A549 (cell line): ENCODE measurements at regions not wholly inside any gene's neighbourhood (a gene's known extent, or its start where the extent isn't known, plus 50 kb on each side); places are given as distances from the start of the nearest gene placed in this dataset.

Experiments
- BHLHE40 ChIP-seq: IDR thresholded peaks from 2 replicates; pipeline ENCODE4 v1.6.1; 2012; ENCODE audit warnings: low read depth, low read length, inconsistent platforms
- CHD4 ChIP-seq: fragments of 200-600 bp; sonication (generic); IDR thresholded peaks from 2 replicates; pipeline ENCODE4 v1.6.1; 2016; ENCODE audit warnings: antibody characterized with exemption, mild to moderate bottlenecking, borderline replicate concordance
- EP300 ChIP-seq, 2 experiments: fragments of >200 bp; sonication (Bioruptor Twin); formaldehyde crosslinking; IDR thresholded peaks; 2 replicates in 1 of 2; 3 replicates in 1 of 2; pipeline ENCODE4 v1.6.1; 2016 to 2017
- FOSL2 ChIP-seq, 2 experiments: fragments of 450-650 bp in 1 of 2; fragments of >200 bp in 1 of 2; sonication (Bioruptor Twin) in 1 of 2; formaldehyde crosslinking; IDR thresholded peaks; 2 replicates each; pipeline versions ENCODE4 v1.5.0 to v1.6.1; 2016 to 2020; ENCODE audit warnings: mild to moderate bottlenecking in 1 of 2, moderate library complexity in 1 of 2
- JUNB ChIP-seq: fragments of >200 bp; sonication (Bioruptor Twin); formaldehyde crosslinking; IDR thresholded peaks from 2 replicates; pipeline ENCODE4 v1.6.1; 2016
- NR3C1 ChIP-seq: fragments of >200 bp; sonication (Bioruptor Twin); formaldehyde crosslinking; IDR thresholded peaks from 3 replicates; pipeline ENCODE4 v1.6.1; 2017
- POLR2A ChIP-seq: IDR thresholded peaks from 2 replicates; pipeline ENCODE4 v1.6.1; 2012; ENCODE audit warnings: mild to moderate bottlenecking, low read length
- RCOR1 ChIP-seq: fragments of 150-350 bp; IDR thresholded peaks from 2 replicates; pipeline ENCODE4 v1.6.1; 2014; ENCODE audit warnings: antibody characterized with exemption, low read length, low read depth
- RFX5 ChIP-seq: fragments of 450-650 bp; IDR thresholded peaks from 2 replicates; pipeline ENCODE4 v1.7.1; 2014; ENCODE audit warnings: antibody characterized with exemption, mild to moderate bottlenecking, moderate library complexity
- RNF2 ChIP-seq: fragments of 200-600 bp; sonication (generic); IDR thresholded peaks from 2 replicates; pipeline ENCODE4 v1.6.1; 2016; ENCODE audit warnings: low read depth, mild to moderate bottlenecking, antibody characterized with exemption, moderate library complexity, borderline replicate concordance
- TF ChIP-seq, protein P1 (sequence below): fragments of >200 bp; sonication (Bioruptor Twin); formaldehyde crosslinking; IDR thresholded peaks from 3 replicates; pipeline ENCODE4 v1.5.1; 2016
- TF ChIP-seq, protein P2 (sequence below): fragments of 250-450 bp; sonication (Bioruptor Pico); IDR thresholded peaks from 2 replicates; pipeline ENCODE4 v1.5.0; 2021; ENCODE audit warnings: mild to moderate bottlenecking, moderate library complexity, borderline replicate concordance
- TF ChIP-seq, protein P3 (sequence below): fragments of 200-600 bp; sonication (generic); IDR thresholded peaks from 2 replicates; pipeline ENCODE4 v1.6.1; 2016; ENCODE audit warnings: antibody characterized with exemption, mild to moderate bottlenecking, moderate library complexity

DNA sequence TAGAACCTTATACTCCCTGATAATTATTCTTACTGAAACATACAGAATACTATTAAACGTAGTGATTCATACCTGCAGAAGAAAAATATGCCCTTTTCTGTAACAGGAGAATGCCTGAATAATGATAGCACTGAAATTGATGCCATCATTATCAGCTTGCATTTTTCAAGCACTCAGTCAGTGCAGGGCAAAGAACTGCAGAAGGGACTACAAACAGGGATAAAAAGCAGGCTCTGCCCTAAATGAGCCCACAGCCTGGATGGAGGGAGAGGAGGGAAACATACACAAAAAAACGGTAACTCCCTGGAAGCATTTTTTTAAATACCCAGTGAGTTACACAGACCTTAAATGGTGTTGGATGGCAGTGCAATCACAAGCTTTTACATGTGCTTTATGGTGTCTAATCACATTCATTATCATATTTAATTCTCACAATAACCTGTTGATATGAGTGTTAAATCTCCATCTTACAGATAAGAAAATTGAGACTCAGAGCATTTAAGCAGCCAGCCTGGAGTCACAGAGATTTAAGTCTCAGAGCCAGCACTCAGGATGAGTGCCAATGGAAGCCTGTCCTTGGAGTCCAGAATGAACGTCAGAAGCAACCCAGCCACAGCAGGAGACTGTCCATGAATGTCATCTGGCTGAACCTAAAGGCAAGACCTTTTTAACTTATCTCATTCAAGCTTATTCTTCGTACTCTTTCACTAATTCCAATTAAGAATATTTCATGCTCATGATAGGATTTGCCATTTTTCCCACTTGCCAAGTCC, 139.3 kb upstream of the CTNNA2 start:
- TF ChIP-seq BHLHE40 (no peak), CHD4 (no peak), RCOR1 (no peak), POLR2A (no peak), JUNB (no peak), EP300 (IDR thresholded peaks at IDR 0.05) (no peak), FOSL2 (IDR thresholded peaks at IDR 0.05) (no peak), FOSL2 (CRISPR knock-in tag; IDR thresholded peaks at IDR 0.05) (no peak), RNF2 (no peak), NR3C1 (no peak), RFX5 (no peak)
- TF ChIP-seq, protein P1, sequence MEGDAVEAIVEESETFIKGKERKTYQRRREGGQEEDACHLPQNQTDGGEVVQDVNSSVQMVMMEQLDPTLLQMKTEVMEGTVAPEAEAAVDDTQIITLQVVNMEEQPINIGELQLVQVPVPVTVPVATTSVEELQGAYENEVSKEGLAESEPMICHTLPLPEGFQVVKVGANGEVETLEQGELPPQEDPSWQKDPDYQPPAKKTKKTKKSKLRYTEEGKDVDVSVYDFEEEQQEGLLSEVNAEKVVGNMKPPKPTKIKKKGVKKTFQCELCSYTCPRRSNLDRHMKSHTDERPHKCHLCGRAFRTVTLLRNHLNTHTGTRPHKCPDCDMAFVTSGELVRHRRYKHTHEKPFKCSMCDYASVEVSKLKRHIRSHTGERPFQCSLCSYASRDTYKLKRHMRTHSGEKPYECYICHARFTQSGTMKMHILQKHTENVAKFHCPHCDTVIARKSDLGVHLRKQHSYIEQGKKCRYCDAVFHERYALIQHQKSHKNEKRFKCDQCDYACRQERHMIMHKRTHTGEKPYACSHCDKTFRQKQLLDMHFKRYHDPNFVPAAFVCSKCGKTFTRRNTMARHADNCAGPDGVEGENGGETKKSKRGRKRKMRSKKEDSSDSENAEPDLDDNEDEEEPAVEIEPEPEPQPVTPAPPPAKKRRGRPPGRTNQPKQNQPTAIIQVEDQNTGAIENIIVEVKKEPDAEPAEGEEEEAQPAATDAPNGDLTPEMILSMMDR: no peak
- TF ChIP-seq, protein P2, sequence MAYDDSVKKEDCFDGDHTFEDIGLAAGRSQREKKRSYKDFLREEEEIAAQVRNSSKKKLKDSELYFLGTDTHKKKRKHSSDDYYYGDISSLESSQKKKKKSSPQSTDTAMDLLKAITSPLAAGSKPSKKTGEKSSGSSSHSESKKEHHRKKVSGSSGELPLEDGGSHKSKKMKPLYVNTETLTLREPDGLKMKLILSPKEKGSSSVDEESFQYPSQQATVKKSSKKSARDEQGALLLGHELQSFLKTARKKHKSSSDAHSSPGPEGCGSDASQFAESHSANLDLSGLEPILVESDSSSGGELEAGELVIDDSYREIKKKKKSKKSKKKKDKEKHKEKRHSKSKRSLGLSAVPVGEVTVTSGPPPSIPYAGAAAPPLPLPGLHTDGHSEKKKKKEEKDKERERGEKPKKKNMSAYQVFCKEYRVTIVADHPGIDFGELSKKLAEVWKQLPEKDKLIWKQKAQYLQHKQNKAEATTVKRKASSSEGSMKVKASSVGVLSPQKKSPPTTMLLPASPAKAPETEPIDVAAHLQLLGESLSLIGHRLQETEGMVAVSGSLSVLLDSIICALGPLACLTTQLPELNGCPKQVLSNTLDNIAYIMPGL (CRISPR knock-in tag): no peak
- TF ChIP-seq, protein P3, sequence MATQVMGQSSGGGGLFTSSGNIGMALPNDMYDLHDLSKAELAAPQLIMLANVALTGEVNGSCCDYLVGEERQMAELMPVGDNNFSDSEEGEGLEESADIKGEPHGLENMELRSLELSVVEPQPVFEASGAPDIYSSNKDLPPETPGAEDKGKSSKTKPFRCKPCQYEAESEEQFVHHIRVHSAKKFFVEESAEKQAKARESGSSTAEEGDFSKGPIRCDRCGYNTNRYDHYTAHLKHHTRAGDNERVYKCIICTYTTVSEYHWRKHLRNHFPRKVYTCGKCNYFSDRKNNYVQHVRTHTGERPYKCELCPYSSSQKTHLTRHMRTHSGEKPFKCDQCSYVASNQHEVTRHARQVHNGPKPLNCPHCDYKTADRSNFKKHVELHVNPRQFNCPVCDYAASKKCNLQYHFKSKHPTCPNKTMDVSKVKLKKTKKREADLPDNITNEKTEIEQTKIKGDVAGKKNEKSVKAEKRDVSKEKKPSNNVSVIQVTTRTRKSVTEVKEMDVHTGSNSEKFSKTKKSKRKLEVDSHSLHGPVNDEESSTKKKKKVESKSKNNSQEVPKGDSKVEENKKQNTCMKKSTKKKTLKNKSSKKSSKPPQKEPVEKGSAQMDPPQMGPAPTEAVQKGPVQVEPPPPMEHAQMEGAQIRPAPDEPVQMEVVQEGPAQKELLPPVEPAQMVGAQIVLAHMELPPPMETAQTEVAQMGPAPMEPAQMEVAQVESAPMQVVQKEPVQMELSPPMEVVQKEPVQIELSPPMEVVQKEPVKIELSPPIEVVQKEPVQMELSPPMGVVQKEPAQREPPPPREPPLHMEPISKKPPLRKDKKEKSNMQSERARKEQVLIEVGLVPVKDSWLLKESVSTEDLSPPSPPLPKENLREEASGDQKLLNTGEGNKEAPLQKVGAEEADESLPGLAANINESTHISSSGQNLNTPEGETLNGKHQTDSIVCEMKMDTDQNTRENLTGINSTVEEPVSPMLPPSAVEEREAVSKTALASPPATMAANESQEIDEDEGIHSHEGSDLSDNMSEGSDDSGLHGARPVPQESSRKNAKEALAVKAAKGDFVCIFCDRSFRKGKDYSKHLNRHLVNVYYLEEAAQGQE: no peak
